RWPE2 (cell line): ENCODE measurements at regions not wholly inside any gene's neighbourhood (a gene's known extent, or its start where the extent isn't known, plus 50 kb on each side); places are given as distances from the start of the nearest gene placed in this dataset.

Experiments
- ATAC-seq: fragments of 200-7000 bp; cut with Tn5 transposase; 3 replicates; pipeline ENCODE4 v1.9.1; 2021; ENCODE audit warnings: low read depth
- DNase-seq: peaks from one replicate; pipeline ENCODE4 v3.0.0-alpha.2; 2020; ENCODE audit warnings: low spot score
- H3K27ac ChIP-seq: fragments of 450-650 bp; 2 replicates; pipeline ENCODE4 v1.5.1; 2017; ENCODE audit warnings: mild to moderate bottlenecking; ENCODE audit not compliant: poor library complexity, severe bottlenecking
- H3K27me3 ChIP-seq: fragments of 250-450 bp; sonication (Bioruptor Pico); 2 replicates; pipeline ENCODE4 v1.5.1; 2021; ENCODE audit warnings: mild to moderate bottlenecking, moderate library complexity; ENCODE audit not compliant: insufficient read depth, poor library complexity, severe bottlenecking
- H3K36me3 ChIP-seq: fragments of 250-450 bp; sonication (Bioruptor Pico); 2 replicates; pipeline ENCODE4 v1.5.1; 2020; ENCODE audit warnings: low read depth, mild to moderate bottlenecking, moderate library complexity
- H3K4me1 ChIP-seq: fragments of 250-450 bp; sonication (Bioruptor Pico); 2 replicates; pipeline ENCODE4 v1.5.1; 2021; ENCODE audit warnings: mild to moderate bottlenecking, moderate library complexity; ENCODE audit not compliant: insufficient read depth, poor library complexity, severe bottlenecking
- H3K4me3 ChIP-seq: fragments of 250-450 bp; sonication (Bioruptor Pico); 2 replicates; pipeline ENCODE4 v1.5.1; 2021; ENCODE audit warnings: mild to moderate bottlenecking, moderate library complexity; ENCODE audit not compliant: severe bottlenecking
- H3K9me3 ChIP-seq: fragments of 250-450 bp; sonication (Bioruptor Pico); 2 replicates; pipeline ENCODE4 v1.5.1; 2021; ENCODE audit warnings: mild to moderate bottlenecking, moderate library complexity; ENCODE audit not compliant: severe bottlenecking
- CTCF ChIP-seq: fragments of 450-650 bp; IDR thresholded peaks from one replicate; pipeline ENCODE4 v1.5.1; 2017; ENCODE audit warnings: mild to moderate bottlenecking, moderate library complexity; ENCODE audit not compliant: poor library complexity, severe bottlenecking

GRCh38 chrX:121858867-121859647, 811.6 kb downstream of the GLUD2 start:
- Histone ChIP-seq H3K4me3 (no peak overlapping the region), H3K36me3 (no peaks in the 10 kb centered on the region), H3K27ac (no peak overlapping the region), H3K27me3 (no peaks in the 10 kb centered on the region), H3K4me1 (no peaks in the 10 kb centered on the region), H3K9me3 (no peaks in the 10 kb centered on the region)
- TF ChIP-seq CTCF = no peak
- ATAC-seq = no peak
- DNase-seq = no peak

GRCh38 chrX:121863976-121864375, 816.6 kb downstream of the GLUD2 start:
- TF ChIP-seq CTCF = no peak
- no peak for ATAC-seq
- H3K9me3 ChIP-seq = no peaks in the 10 kb centered on the region

GRCh38 chrX:121864561-121864960, 817.2 kb downstream of the GLUD2 start:
- Histone ChIP-seq H3K4me1 (no peaks in the 10 kb centered on the region), H3K4me3 (no peak overlapping the region), H3K27ac (no peak overlapping the region), H3K27me3 (no peaks in the 10 kb centered on the region), H3K36me3 (no peaks in the 10 kb centered on the region), H3K9me3 (no peaks in the 10 kb centered on the region)
- ATAC-seq = no peak
- TF ChIP-seq CTCF = no peak
- no peak for DNase-seq

More at GRCh38 chrX:121863976-121864375, 816.6 kb downstream of the GLUD2 start:
- H3K4me1 ChIP-seq = no peaks in the 10 kb centered on the region
- no peaks in the 10 kb centered on the region for H3K27me3 ChIP-seq
- no peak for DNase-seq
- H3K4me3 ChIP-seq = no peak overlapping the region
- no peak overlapping the region for H3K27ac ChIP-seq
- H3K36me3 ChIP-seq = no peaks in the 10 kb centered on the region

- H3K36me3 ChIP-seq = no peaks in the 10 kb centered on the region
- no peak for ATAC-seq
- H3K27me3 ChIP-seq = no peaks in the 10 kb centered on the region
- no peak for TF ChIP-seq CTCF
- no peak overlapping the region for H3K4me3 ChIP-seq
- no peak for DNase-seq
- H3K27ac ChIP-seq = no peak overlapping the region
- no peaks in the 10 kb centered on the region for H3K4me1 ChIP-seq
- H3K9me3 ChIP-seq = no peaks in the 10 kb centered on the region
These were observed 822.6 kb downstream of the GLUD2 start for GRCh38 chrX:121869876-121870477.

GRCh38 chrX:121871122-121871521, 823.7 kb downstream of the GLUD2 start:
- H3K4me1 ChIP-seq = peaks cover 7% of the 10 kb centered on the region
- no peak overlapping the region for H3K27ac ChIP-seq
- ATAC-seq (no peak), DNase-seq (no peak)
- no peaks in the 10 kb centered on the region for H3K9me3 ChIP-seq
- no peak overlapping the region for H3K4me3 ChIP-seq
- no peak for TF ChIP-seq CTCF
- H3K36me3 ChIP-seq = no peaks in the 10 kb centered on the region
- no peaks in the 10 kb centered on the region for H3K27me3 ChIP-seq
